ENCODE measurements at regions not wholly inside any gene's neighbourhood (a gene's known extent, or its start where the extent isn't known, plus 50 kb on each side); places are given as distances from the start of the nearest gene placed in this dataset.

- TF ChIP-seq CTCF (IDR thresholded peaks at IDR 0.05; ENCODE audit: insufficient read depth, missing control alignments) = no peak
- no peak for DNase-seq (ENCODE audit: insufficient read length, low spot score)
- no peak for FAIRE-seq
Measured at GRCh38 chr1:112257043-112257835, 138.8 kb upstream of the CTTNBP2NL start.

GRCh38 chr1:112260699-112261098 is 135.3 kb upstream of the CTTNBP2NL start:
- no peak for TF ChIP-seq CTCF (IDR thresholded peaks at IDR 0.05; ENCODE audit: insufficient read depth, missing control alignments)
- DNase-seq (ENCODE audit: insufficient read length, low spot score) = no peak
- FAIRE-seq = no peak

DNA sequence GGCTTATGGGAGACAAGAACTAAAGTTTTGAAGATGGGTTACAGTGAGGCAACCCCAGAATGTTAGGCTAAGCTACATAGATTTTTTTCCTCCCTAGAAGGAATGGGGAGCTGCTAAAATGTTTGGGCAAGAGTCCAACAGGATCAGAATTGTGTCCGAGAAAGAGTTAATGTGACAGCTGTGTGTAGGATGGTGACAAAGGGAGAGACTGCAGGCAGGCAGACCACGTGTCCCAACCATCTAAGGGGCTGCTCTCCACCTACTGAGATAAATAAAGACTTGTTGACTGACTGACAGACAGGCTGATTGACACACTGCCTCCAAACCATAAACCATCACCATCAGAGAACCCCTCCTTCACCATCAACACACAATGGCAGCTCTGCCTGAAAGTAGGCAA is 133.7 kb upstream of the CTTNBP2NL start:
- DNase-seq (ENCODE audit: insufficient read length, low spot score) = no peak
- FAIRE-seq = no peak
- no peak for TF ChIP-seq CTCF (IDR thresholded peaks at IDR 0.05; ENCODE audit: insufficient read depth, missing control alignments)

- DNase-seq (ENCODE audit: insufficient read length, low spot score) (no peak), FAIRE-seq (no peak)
- no peak for TF ChIP-seq CTCF (IDR thresholded peaks at IDR 0.05; ENCODE audit: insufficient read depth, missing control alignments)
Measured at GRCh38 chr1:112263042-112263441, 133.0 kb upstream of the CTTNBP2NL start.

DNA sequence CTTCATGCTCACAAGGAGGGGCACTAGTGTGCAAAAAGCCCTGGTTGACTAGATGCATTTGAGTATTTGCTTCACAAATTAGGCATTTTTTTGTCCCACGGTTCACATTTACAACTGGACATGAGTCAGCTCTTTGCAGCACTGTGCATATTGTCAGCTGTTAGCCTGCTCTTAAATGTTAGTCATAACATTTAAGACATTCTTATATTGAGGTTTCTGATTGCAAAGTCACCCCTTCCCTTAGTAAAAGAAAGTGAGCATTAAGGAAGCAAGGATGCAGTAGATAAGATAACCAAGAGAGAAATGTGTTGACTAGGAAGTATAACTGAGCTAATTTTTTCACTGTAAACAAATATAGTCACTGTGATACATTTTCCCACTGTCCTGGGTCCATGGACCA is 132.6 kb upstream of the CTTNBP2NL start:
- no peak for TF ChIP-seq CTCF (IDR thresholded peaks at IDR 0.05; ENCODE audit: insufficient read depth, missing control alignments)
- FAIRE-seq = no peak
- DNase-seq (ENCODE audit: insufficient read length, low spot score) = no peak

DNA sequence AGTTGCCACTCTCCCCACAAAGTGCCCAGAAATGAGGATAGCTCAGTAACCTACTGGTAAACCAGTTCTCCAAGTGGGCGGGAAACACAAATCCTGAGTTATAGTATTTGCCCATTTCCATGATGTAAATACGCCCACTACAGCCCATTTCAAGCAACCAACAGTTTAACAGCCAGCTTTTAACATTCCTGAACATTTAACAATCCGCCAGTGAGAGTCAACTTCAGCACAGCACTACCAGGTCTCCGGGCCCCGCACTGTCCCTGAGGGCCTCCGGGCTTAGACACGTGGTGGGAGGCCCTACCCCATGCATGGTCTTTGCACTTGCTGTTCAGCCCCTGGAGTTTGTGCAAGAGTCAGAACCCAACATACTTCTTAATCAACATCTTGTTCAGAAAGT is 132.0 kb upstream of the CTTNBP2NL start:
- no peak for TF ChIP-seq CTCF (IDR thresholded peaks at IDR 0.05; ENCODE audit: insufficient read depth, missing control alignments)
- DNase-seq (ENCODE audit: insufficient read length, low spot score) (no peak), FAIRE-seq (no peak)

DNA sequence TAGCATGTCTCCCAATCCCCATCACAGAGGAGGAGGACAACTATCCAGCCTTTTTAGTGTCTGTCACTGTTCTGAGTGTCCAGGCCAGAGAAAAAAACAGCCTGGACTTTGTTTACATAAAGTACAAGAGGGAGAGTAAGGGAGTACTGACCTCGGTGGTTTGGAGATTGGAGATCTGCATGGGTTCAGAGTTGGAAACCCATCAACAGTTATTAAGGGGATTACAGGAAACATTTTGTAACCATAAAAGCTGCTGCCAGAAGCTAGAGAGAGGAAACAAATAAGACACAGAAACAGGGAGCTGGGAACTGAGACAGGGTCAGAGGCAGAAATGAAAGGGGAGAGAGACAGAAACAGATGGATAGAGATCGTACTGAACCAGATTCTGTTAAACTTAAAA is 131.5 kb upstream of the CTTNBP2NL start:
- DNase-seq (ENCODE audit: insufficient read length, low spot score) = no peak
- FAIRE-seq = no peak
- no peak for TF ChIP-seq CTCF (IDR thresholded peaks at IDR 0.05; ENCODE audit: insufficient read depth, missing control alignments)

Data from D721Med (cell line).